HG03103 (cell line): ENCODE measurements at regions not wholly inside any gene's neighbourhood (a gene's known extent, or its start where the extent isn't known, plus 50 kb on each side); places are given as distances from the start of the nearest gene placed in this dataset.

ENCODE experiments used
- ATAC-seq: cut with Tn5 transposase; IDR thresholded peaks from one replicate; pipeline ENCODE4 v1.9.1; 2021; ENCODE audit warnings: low read depth; ENCODE audit not compliant: unreplicated experiment

DNA sequence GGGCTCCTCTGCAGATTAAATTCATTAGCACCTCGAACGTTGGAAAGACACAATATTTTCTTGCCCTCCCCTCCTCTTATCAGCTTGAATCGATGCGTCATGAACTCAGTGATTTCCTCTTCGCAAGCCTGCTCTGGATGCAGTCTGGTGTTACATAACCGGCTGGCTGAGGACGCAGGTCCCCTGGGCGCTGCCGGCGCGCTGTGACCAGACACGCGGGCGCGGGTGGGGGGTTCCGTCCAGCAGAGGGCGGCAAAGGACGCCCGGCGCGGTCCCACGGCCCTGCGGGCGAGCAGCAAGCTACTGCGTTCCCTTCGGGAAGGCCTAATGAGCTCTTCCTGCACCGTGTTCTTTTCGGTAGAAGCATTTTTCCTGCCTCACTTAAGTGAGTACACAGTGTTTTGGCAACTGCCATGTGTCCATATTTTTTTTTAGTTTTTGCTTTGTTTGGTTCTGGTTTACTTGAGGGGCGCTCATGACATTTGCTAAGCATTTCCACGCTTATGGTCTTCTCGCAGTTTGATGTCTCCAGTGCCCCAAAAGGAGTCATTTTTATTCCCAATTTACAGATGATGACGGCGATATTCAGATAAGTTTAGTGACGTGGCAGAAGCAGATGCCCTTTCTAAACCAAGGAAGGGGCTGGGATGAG is 112.2 kb upstream of the MBNL2 start:
- ATAC-seq: peak; percentile 97

DNA sequence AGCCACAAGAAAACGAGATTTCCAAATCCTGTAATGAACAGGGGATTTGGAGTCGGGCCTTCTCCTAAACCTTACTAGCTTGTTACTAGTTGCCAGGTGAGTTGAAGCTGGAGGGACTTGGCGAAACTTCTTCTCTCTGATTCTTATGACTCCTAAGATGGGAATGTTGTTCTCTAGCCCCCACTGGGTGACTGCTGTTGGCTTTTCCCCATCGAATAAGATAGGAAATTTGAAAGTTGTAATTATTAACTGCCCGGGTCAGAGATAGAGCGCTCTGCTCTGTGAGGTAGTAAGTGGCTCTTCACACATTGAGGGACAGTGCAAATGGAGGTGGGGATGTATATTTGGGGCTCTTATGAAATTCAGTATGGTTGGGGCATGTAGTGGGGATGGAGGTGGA is 111.2 kb upstream of the MBNL2 start:
- no peak for ATAC-seq

- no peak for ATAC-seq
Observed at GRCh38 chr13:97111756-97112155, 110.4 kb upstream of the MBNL2 start.

DNA sequence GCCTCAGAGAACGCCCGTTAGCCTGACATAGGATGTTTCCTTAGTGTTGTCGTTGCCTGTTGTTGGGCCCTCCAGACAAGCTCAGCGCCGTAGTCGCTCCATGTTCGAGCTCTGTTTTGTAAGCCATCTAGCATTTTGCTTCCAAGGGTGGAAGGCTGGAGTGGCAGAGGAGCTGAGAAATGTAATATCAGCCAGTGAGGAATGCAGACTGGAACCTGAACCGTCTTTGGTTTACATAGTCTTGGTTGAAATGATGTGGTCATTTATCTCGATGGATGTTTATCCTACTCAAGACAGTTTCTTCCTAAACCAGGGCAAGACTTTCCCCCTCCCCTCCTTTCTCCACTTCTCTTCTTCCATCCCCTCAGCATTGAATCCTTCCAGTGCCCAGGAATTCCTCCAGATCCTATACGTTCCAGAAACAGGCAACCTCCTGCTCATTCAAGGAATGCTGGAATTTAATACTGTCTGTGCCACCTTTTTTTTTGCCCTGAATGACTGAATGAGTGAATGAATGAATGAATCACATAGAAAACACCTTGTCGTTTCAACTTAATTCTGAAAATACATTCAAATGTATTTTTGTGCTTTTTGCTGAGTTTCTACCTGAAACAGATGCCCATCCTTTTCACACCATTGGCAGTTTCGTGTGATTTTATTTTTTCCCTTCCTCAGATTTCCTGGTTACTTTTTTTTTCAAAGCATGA is 109.5 kb upstream of the MBNL2 start:
- ATAC-seq: no peak

GRCh38 chr13:97113231-97114001 is 108.7 kb upstream of the MBNL2 start:
- no peak for ATAC-seq

DNA sequence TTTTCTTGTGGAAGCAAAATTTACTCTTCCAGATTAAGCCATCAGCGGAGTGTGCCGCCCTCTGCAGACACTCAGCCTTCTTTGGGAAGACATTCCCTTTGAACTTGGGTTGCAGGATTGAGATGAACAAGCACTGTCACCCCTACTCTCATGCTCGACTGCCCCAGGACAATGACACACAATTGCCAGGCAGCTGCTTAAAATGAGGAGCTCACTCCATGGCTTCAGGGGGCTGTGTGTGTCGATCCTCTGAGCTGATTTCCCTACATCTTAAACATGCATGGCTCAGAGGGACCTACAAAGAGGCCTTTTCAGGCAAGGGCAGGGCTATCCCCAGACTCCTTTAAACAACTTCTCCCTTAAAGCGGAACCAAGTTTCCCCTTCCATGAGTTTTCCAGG is 107.5 kb upstream of the MBNL2 start:
- no peak for ATAC-seq

DNA sequence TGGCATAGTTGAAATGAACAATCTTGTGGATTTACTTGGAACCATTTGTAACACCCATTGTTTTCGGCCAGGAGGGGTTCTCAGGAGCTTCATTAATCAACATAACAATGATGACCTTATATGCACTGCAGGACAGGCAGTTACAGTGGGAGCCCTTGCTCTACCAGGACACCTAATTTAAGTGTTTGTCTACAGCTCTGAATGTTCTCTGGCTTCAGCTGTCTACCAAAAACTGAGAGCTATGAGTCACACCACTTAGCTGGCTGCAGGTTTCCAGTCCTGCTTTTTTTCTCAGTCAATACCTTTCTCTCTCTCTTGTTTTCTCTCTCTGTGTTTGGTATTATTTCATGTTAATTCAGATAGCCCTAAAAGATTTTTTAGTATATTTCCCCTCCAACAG is 105.4 kb upstream of the MBNL2 start:
- ATAC-seq: no peak

- ATAC-seq: no peak
Observed at GRCh38 chr13:97117388-97117910, 104.7 kb upstream of the MBNL2 start.

DNA sequence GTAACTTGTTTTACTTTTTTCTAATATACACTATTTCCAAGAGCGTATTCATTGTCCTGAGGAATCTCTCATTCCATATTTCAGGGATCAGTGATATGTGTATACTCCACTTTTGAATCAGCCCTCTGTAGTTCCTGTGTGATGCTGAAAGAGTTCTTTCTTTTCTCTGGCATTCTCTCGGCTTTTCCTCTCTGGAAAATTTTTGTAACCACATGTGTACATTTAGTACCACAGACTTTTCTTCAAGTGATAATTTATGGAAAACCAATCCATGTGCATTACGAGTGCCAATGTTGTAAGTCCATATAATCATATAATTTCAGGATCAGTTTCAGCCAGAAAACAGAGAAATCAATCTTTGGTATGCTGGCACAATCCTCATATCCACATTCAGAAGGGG is 102.2 kb upstream of the MBNL2 start:
- ATAC-seq: no peak

GRCh38 chr13:97120346-97120745 is 101.8 kb upstream of the MBNL2 start:
- no peak for ATAC-seq

DNA sequence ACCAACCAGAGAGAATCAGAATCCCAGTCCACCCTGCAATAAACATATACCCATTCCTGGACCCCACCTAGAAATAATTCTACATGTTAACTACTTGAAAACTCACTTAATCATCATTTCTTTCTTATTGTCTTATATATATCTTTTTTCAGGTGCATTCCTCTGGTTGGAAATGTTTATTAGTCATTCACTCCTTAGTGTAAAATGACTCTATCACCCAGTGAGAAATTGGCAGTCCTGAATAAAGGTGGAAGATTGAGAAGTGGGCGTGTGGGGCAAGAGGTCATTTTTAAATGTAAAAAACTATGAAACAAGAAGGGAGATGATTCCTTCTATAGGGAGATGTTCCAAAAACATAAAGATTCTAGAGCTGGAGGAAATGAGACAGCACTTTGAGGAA is 101.2 kb upstream of the MBNL2 start:
- ATAC-seq: no peak

- no peak for ATAC-seq
Observed at GRCh38 chr13:97121894-97122293, 100.2 kb upstream of the MBNL2 start.

- ATAC-seq: no peak
Observed at GRCh38 chr13:97122381-97122996, 99.6 kb upstream of the MBNL2 start.

- no peak for ATAC-seq
Observed at GRCh38 chr13:97124206-97124605, 97.9 kb upstream of the MBNL2 start.

DNA sequence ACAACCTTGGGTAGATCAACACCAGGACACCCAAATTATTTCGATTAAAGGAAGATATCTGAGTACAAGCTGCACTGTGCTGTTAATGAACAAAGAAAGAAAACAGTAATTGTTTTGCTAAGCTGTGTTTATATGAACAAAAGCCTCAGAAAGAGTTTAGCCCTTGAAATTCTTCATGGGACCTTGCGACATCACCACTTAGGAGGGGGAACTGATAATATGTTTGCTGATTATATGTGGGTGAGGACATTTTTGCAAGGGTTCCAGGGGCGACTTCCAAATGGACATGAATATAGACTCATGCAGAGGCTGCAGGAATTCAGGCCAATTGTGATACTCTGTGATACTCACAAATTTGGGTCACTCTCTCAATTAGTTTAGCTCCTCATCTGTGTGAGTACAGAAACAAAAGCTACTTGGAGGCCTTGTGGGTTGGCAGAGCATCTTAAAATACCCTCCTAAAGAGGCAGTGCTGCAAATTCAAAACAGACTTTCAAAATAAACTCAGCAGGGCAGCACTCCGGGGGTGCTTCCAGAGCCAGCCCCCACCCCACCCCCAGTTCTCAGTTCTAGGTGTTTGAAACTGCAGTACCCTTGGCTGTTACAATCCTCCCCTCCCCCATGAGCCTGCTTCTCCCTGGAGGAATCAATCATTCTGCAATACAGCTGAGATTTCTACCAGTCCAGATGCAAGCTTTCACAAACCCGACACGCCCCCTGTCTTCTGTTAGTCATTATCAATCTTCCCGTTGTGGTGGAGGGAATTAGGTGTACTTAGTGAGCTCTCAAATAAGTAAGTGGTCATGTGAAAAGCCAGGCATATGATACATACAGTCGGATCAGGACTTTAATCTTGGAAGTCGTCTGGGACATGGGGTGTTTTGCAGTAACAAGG is 97.0 kb upstream of the MBNL2 start:
- ATAC-seq: no peak

DNA sequence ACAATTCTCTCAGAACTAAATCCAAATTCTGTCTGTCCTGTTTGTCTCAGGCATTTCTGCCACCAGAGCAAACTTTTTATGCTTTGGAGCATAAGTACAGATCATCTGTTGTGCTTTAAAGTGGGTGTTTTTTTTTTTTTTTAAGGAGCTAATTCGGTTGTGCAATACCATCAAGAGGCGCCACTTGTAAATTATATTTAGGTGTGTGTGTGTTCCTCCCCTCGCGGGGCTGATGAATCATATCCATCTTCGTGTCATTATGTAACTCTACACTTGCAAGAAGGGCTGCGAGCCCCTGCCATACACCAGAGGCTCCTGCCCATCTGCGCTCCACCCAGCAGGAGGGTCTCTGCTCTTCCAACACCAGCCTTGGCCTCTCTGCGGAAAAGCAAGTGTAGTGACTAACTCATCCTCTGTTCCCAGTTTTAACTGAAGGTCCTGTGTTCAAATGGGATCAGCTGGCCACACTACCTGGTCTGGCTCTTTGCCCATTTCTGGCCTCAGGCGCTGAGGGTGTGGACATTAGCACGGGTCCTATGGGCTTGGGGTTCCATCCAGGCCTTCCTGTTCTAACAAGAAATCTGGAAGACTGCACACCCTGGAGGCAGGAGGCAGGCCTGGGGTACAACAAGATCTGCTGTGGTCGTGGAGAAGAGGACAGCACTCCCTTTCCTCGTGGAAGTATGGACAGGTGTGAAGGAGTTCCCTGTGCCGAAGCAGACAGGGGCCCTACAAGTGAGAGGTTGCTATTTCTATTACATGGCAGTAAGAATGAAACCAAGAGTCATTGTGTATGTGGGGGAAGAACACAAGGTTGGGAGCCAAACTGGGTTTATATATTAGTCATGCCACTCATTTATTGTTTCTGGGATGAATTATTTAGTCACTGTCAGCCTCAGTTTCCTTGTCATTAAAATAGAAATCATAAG is 96.1 kb upstream of the MBNL2 start:
- ATAC-seq: peak; percentile 85

- no peak for ATAC-seq
Observed at GRCh38 chr13:97127842-97128241, 94.3 kb upstream of the MBNL2 start.

DNA sequence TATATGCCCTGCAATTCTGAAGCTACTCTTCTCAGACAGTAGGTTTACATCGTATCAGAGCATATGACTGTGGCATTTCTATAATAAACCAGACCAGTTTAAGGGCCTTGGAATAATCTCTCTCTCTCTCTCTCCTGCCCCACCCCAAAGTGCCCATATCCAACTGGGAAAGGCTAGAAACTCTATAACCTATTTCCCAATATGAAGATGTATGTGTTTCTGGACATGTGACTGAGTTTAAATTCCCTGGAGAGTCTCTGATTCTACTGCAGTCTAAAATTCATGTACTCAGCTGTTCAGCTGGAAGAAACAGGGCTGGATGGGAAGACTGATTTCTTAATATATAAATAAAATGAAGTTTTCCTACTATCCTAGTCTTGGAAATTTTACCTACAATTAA is 91.9 kb upstream of the MBNL2 start:
- no peak for ATAC-seq

GRCh38 chr13:97131447-97131846 is 90.7 kb upstream of the MBNL2 start:
- ATAC-seq: no peak
